ENCODE measurements at regions not wholly inside any gene's neighbourhood (a gene's known extent, or its start where the extent isn't known, plus 50 kb on each side); places are given as distances from the start of the nearest gene placed in this dataset.

DNA sequence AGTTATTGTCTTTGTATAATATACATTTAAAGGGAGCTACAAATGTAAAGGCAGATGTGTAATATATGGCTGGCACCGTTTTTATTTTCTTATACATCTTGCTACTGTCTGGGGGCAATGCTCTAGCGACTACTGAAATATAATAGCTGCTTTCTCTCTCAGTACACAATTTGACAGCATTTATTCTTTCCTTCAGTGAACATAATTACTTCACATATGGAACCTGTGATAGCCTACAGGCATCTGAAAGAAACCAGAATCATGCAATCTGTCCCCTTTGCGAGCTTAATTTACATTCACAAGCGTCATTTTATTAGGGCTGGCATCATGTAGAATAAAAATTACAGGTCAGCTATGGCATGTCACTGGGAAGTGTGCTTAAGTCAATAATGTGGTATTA lies 557.5 kb upstream of the PTBP2 start:
- no peak overlapping the region for H3K27ac ChIP-seq (replicated peaks)
- H3K27me3 ChIP-seq (ENCODE audit: insufficient read depth, poor library complexity, severe bottlenecking), result no peaks in the 10 kb centered on the region
- H3K4me3 ChIP-seq (replicated peaks; ENCODE audit: insufficient read depth, low read length), result no peak overlapping the region
- TF ChIP-seq GABPA (IDR thresholded peaks at IDR 0.05; ENCODE audit: low read depth) (no peak), REST (IDR thresholded peaks at IDR 0.05; ENCODE audit: insufficient replicate concordance, low read depth) (no peak), SPI1 (IDR thresholded peaks at IDR 0.05; ENCODE audit: borderline replicate concordance, low read depth) (no peak), POLR2AphosphoS5 (IDR thresholded peaks at IDR 0.05; ENCODE audit: low read depth) (no peak)
- TF ChIP-seq, protein P1, sequence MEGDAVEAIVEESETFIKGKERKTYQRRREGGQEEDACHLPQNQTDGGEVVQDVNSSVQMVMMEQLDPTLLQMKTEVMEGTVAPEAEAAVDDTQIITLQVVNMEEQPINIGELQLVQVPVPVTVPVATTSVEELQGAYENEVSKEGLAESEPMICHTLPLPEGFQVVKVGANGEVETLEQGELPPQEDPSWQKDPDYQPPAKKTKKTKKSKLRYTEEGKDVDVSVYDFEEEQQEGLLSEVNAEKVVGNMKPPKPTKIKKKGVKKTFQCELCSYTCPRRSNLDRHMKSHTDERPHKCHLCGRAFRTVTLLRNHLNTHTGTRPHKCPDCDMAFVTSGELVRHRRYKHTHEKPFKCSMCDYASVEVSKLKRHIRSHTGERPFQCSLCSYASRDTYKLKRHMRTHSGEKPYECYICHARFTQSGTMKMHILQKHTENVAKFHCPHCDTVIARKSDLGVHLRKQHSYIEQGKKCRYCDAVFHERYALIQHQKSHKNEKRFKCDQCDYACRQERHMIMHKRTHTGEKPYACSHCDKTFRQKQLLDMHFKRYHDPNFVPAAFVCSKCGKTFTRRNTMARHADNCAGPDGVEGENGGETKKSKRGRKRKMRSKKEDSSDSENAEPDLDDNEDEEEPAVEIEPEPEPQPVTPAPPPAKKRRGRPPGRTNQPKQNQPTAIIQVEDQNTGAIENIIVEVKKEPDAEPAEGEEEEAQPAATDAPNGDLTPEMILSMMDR (IDR thresholded peaks at IDR 0.05; ENCODE audit: insufficient read depth, low read length), result no peak
- DNase-seq (ENCODE audit: low read depth in 1 of 2, low spot score in 1 of 2), result no peak

- no peak overlapping the region for H3K4me3 ChIP-seq (replicated peaks; ENCODE audit: insufficient read depth, low read length)
- TF ChIP-seq REST (IDR thresholded peaks at IDR 0.05; ENCODE audit: insufficient replicate concordance, low read depth) (no peak), SPI1 (IDR thresholded peaks at IDR 0.05; ENCODE audit: borderline replicate concordance, low read depth) (no peak), GABPA (IDR thresholded peaks at IDR 0.05; ENCODE audit: low read depth) (no peak), POLR2AphosphoS5 (IDR thresholded peaks at IDR 0.05; ENCODE audit: low read depth) (no peak)
- TF ChIP-seq, protein P1 (IDR thresholded peaks at IDR 0.05; ENCODE audit: insufficient read depth, low read length), result no peak
- H3K27me3 ChIP-seq (ENCODE audit: insufficient read depth, poor library complexity, severe bottlenecking), result no peaks in the 10 kb centered on the region
- H3K27ac ChIP-seq (replicated peaks), result no peak overlapping the region
- DNase-seq (ENCODE audit: low read depth in 1 of 2, low spot score in 1 of 2), result no peak
Measured at GRCh38 chr1:96178053-96178452, 543.5 kb upstream of the PTBP2 start.

DNA sequence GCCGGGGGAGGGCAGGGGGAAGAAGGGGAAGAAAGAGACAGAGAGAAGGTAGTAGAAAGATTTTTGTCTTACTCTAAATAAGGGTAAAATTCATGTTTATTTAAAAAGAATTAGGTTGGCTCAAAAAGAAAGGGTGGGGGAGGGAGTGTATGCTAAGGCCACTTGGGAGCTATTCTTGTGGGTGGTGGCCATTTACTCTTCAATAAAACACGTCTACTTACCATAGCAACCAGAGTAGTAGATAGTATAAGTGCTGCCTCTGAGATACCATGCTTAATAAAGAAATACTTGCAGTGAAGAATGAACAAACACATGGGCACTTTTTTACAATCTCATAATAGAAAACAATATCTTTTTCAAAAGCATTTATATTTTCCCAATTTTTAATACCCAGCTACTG lies 538.1 kb upstream of the PTBP2 start:
- Histone ChIP-seq H3K27me3 (ENCODE audit: insufficient read depth, poor library complexity, severe bottlenecking) (no peaks in the 10 kb centered on the region), H3K4me3 (replicated peaks; ENCODE audit: insufficient read depth, low read length) (no peak overlapping the region), H3K27ac (replicated peaks) (no peak overlapping the region)
- TF ChIP-seq POLR2AphosphoS5 (IDR thresholded peaks at IDR 0.05; ENCODE audit: low read depth) (no peak), GABPA (IDR thresholded peaks at IDR 0.05; ENCODE audit: low read depth) (no peak), REST (IDR thresholded peaks at IDR 0.05; ENCODE audit: insufficient replicate concordance, low read depth) (no peak), SPI1 (IDR thresholded peaks at IDR 0.05; ENCODE audit: borderline replicate concordance, low read depth) (no peak)
- TF ChIP-seq, protein P1 (IDR thresholded peaks at IDR 0.05; ENCODE audit: insufficient read depth, low read length), result no peak
- DNase-seq (ENCODE audit: low read depth in 1 of 2, low spot score in 1 of 2), result no peak
